ENCODE measurements at regions not wholly inside any gene's neighbourhood (a gene's known extent, or its start where the extent isn't known, plus 50 kb on each side); places are given as distances from the start of the nearest gene placed in this dataset.

DNA sequence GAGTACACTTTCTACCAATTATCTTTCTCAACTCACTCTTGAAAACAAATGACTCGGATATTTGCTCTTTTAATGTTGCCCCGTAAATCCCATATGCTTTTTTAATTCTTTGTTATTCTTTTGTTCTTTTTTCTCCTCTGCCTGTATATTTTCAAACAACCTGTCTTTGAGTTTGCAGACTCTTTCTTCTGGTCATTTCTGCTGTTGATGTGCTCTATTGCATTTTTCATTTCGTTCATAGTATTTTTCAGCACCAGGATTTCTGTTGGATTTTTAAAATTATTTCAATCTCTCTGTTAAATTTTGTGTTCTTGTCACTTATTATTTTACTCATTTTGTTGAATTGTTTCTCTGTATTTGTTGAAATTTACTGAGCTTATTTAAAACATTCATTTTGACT, 146.8 kb upstream of the B3GALT2 start:
- H3K4me3 ChIP-seq (ENCODE audit: low read depth, low read length), result no peak overlapping the region
- TF ChIP-seq, protein P1, sequence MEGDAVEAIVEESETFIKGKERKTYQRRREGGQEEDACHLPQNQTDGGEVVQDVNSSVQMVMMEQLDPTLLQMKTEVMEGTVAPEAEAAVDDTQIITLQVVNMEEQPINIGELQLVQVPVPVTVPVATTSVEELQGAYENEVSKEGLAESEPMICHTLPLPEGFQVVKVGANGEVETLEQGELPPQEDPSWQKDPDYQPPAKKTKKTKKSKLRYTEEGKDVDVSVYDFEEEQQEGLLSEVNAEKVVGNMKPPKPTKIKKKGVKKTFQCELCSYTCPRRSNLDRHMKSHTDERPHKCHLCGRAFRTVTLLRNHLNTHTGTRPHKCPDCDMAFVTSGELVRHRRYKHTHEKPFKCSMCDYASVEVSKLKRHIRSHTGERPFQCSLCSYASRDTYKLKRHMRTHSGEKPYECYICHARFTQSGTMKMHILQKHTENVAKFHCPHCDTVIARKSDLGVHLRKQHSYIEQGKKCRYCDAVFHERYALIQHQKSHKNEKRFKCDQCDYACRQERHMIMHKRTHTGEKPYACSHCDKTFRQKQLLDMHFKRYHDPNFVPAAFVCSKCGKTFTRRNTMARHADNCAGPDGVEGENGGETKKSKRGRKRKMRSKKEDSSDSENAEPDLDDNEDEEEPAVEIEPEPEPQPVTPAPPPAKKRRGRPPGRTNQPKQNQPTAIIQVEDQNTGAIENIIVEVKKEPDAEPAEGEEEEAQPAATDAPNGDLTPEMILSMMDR (IDR thresholded peaks at IDR 0.05; ENCODE audit: borderline replicate concordance, insufficient read depth, low read depth, low read length), result no peak

DNA sequence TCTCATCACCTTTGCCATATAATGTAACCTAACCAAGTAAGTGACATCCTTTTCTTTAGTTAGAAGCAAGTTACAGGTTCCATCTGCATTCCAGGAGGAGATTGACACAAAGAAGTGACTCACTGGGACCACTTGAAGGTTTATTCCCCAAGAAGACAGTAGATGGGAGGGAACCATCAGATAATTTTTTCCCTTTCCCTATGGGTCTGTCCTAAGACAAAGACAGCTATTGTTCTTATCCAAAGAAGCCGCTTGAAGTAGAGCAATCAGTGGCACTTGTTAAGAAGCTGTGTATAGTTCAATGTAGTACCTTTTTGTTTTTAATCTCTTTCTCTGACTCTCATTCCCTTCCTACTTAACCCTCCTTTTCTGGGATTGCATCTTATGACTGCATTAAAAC, 139.9 kb upstream of the B3GALT2 start:
- TF ChIP-seq, protein P1 (IDR thresholded peaks at IDR 0.05; ENCODE audit: borderline replicate concordance, insufficient read depth, low read depth, low read length), result no peak

DNA sequence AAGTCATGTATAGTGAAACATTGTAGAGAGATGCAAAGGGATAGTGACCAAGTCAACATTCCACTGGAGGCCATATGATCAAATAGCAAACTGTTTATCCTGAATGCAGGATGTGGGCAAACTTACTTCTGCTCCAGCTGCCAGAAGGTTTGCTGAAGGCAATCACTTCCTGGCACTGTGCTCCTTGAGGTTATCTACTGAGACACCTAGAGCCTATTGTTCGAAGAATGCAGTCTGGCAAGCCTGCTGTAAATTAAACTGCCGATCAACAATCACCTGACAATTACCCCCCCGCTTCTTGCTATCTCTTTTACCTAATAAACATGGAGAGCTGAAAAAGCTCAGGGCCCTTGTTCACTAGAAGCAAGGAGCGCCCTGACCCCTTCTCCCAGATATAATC, 139.4 kb upstream of the B3GALT2 start:
- TF ChIP-seq, protein P1 (IDR thresholded peaks at IDR 0.05; ENCODE audit: borderline replicate concordance, insufficient read depth, low read depth, low read length), result no peak

More for the DNA sequence above, 139.9 kb upstream of the B3GALT2 start:
- no peak overlapping the region for H3K4me3 ChIP-seq (ENCODE audit: low read depth, low read length)

DNA sequence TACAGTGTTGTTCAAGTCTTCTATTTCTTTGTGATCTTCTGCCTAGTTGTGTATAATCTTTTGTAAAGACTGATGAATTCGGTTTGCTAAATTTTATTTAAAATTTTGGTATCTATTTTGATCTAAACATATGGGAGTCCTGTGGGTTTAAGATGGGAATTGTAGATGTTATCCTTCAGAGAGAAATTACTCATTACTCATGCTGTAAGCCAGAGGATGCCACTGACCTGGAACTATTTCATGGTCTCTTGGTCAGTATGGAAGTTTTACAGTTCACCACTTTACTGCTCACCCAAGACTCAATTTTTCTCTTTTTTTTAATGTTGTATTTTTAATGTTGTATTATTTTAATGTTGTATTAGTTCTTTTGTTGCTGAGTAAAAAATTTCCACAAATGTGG, 138.6 kb upstream of the B3GALT2 start:
- TF ChIP-seq, protein P1 (IDR thresholded peaks at IDR 0.05; ENCODE audit: borderline replicate concordance, insufficient read depth, low read depth, low read length), result no peak
- H3K4me3 ChIP-seq (ENCODE audit: low read depth, low read length), result no peak overlapping the region

More for the DNA sequence above, 139.4 kb upstream of the B3GALT2 start:
- no peak overlapping the region for H3K4me3 ChIP-seq (ENCODE audit: low read depth, low read length)

DNA sequence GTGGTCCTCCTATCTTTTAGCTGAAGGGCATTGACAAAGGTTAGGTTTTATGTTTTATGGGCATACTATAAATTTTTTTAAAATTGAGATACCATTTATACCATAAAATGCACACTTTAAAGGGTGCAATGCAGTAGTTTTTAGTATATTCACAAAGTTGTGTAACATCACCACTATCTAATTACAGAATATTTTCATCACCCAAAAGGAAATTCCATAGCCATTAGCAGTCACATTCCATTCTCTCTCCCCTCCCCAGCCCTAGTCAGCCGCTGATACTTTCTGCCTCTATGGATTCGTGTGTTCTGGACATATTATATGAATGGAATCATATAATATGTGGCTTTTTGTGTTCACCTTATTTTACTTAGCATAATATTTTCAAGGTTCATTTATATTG, 135.8 kb upstream of the B3GALT2 start:
- TF ChIP-seq, protein P1 (IDR thresholded peaks at IDR 0.05; ENCODE audit: borderline replicate concordance, insufficient read depth, low read depth, low read length), result no peak

DNA sequence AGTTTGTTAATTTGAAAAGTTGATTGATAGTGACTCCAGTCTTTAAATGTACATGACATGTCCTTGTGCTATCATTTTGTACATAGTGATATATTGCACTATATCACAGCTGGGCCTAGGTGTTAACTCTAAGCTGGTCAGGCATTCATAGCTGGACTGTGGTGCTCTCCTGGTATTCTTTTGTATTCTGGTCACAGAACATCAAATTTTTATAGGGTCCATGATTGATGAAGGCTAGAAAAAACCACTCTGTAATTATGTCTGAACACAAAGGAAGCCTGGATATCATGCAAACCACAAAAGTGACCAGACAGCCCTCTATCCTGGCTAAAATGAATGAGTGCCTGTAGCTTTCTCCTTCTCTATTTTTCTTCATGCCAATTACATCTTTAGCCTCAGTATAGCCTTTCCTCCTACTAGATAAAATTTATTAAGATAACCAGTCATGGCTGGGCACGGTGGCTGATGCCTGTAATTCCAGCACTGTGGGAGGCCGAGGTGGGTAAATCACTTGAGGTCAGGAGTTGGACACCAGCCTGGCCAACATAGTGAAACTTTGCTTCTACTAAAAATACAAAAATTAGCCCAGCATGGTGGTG, 134.9 kb upstream of the B3GALT2 start:
- H3K4me3 ChIP-seq (ENCODE audit: low read depth, low read length), result no peak overlapping the region
- TF ChIP-seq, protein P1 (IDR thresholded peaks at IDR 0.05; ENCODE audit: borderline replicate concordance, insufficient read depth, low read depth, low read length), result no peak

More for the DNA sequence above, 135.8 kb upstream of the B3GALT2 start:
- no peak overlapping the region for H3K4me3 ChIP-seq (ENCODE audit: low read depth, low read length)

DNA sequence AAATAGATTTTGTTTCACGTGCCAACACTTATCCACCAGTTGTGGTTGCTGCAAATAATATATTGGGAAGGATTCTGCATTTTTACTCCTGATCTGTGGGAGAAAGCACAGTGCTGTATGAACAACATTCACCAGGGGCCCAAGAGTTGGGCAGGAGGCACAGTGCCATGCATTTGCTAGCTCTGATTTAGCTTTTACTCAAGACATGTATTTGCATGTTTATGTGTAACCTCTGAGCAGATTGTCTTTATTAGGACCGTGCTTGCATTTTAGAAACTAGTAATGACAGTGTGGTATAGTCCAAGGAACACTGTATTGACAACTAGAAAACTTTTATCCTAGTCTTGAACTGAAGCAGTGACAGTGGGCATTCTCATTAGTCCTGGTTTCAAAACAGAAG, 133.9 kb upstream of the B3GALT2 start:
- H3K4me3 ChIP-seq (ENCODE audit: low read depth, low read length), result no peak overlapping the region
- TF ChIP-seq, protein P1 (IDR thresholded peaks at IDR 0.05; ENCODE audit: borderline replicate concordance, insufficient read depth, low read depth, low read length), result no peak

Measured in GM12875 (cell line).